ENCODE measurements at regions not wholly inside any gene's neighbourhood (a gene's known extent, or its start where the extent isn't known, plus 50 kb on each side); places are given as distances from the start of the nearest gene placed in this dataset.

- no peak for ATAC-seq
- intact Hi-C loops (cut with micrococcal nuclease) = no loop called here
- no peak overlapping the region for H3K4me3 ChIP-seq (replicated peaks in 1 of 2; ENCODE audit: low read depth in 1 of 2, low read length in 2 of 2)
These were observed 357.5 kb upstream of the EEF2KMT start for GRCh38 chr16:5455110-5455509.

More at GRCh38 chr16:5455110-5455509, 357.5 kb upstream of the EEF2KMT start:
- Histone ChIP-seq H3K9me3 (ENCODE audit: control insufficient read depth in 1 of 2, insufficient read depth in 1 of 2, low read depth in 1 of 2, low read length in 2 of 2) (no peaks in the 10 kb centered on the region), H4K20me1 (ENCODE audit: insufficient read depth) (no peaks in the 10 kb centered on the region), H3K27ac (ENCODE audit: low read depth, low read length) (no peak overlapping the region), H3K9ac (ENCODE audit: low read length) (no peak overlapping the region), H3K4me2 (ENCODE audit: low read length) (no peak overlapping the region), H3K27me3 (ENCODE audit: insufficient read depth, low read length) (peaks cover 10% of the 10 kb centered on the region; the same call in 1 of the 2 replicates), H3K4me1 (ENCODE audit: control insufficient read depth in 1 of 2, insufficient read depth in 2 of 2, low read length in 2 of 2) (no peaks in the 10 kb centered on the region), H3K9me2 (ENCODE audit: insufficient read depth) (no peaks in the 10 kb centered on the region), H2AFZ (ENCODE audit: low read depth, low read length, poor library complexity, severe bottlenecking) (no peak overlapping the region), H3K79me2 (ENCODE audit: insufficient read depth, low read length) (no peaks in the 10 kb centered on the region), H3K36me3 (ENCODE audit: control insufficient read depth in 1 of 2, insufficient read depth in 2 of 2, low read length in 2 of 2) (no peaks in the 10 kb centered on the region)
- RAD21 ChIA-PET (ENCODE audit: low non-redundant PET in 1 of 2, low total read pairs in 2 of 2, uncharacterized antibody in 2 of 2, unreplicated experiment in 2 of 2) = no interaction called here
- no peak for DNase-seq (ENCODE audit: low read depth, low spot score)
- CTCF ChIA-PET = no interaction called here
- no peak for TF ChIP-seq ZBTB33 (IDR thresholded peaks at IDR 0.05; ENCODE audit: extremely low read depth, insufficient replicate concordance, low read length)
- no peak for TF ChIP-seq ATF3 (IDR thresholded peaks at IDR 0.05)
- no peak for TF ChIP-seq SIN3A (IDR thresholded peaks at IDR 0.05; ENCODE audit: low read depth)
- TF ChIP-seq YY1 (IDR thresholded peaks at IDR 0.05; ENCODE audit: extremely low read depth, insufficient replicate concordance, low read depth, low read length) = no peak
- no peak for TF ChIP-seq EZH2phosphoT487 (IDR thresholded peaks at IDR 0.05; ENCODE audit: borderline replicate concordance)
- TF ChIP-seq SP1 (IDR thresholded peaks at IDR 0.05; ENCODE audit: low read depth) = no peak
- TF ChIP-seq FOSL1 (IDR thresholded peaks at IDR 0.05; ENCODE audit: low read depth) = no peak
- POLR2A ChIA-PET = no interaction called here
- no TSS peak for BruUV-seq (replicated peaks)
